LNCAP (cell line): ENCODE measurements at regions not wholly inside any gene's neighbourhood (a gene's known extent, or its start where the extent isn't known, plus 50 kb on each side); places are given as distances from the start of the nearest gene placed in this dataset.

ENCODE experiments used
- CTCF ChIP-seq: fragments of 450-650 bp; IDR thresholded peaks from 2 replicates; pipeline ENCODE4 v1.5.1; 2017; ENCODE audit warnings: mild to moderate bottlenecking

- no peak for TF ChIP-seq CTCF
Measured at GRCh38 chr2:18959200-18959599, 369.8 kb upstream of the NT5C1B start.

GRCh38 chr2:18957909-18958308 is 368.5 kb upstream of the NT5C1B start:
- no peak for TF ChIP-seq CTCF

GRCh38 chr2:18950361-18950851 is 361.0 kb upstream of the NT5C1B start:
- no peak for TF ChIP-seq CTCF

GRCh38 chr2:18949871-18950270 is 360.5 kb upstream of the NT5C1B start:
- no peak for TF ChIP-seq CTCF

GRCh38 chr2:18940184-18940583 is 350.8 kb upstream of the NT5C1B start:
- TF ChIP-seq CTCF, result no peak

- no peak for TF ChIP-seq CTCF
Measured at GRCh38 chr2:18934886-18935285, 345.5 kb upstream of the NT5C1B start.

- TF ChIP-seq CTCF, result no peak
Measured at GRCh38 chr2:18932853-18933252, 343.5 kb upstream of the NT5C1B start.

- TF ChIP-seq CTCF, result no peak
Measured at GRCh38 chr2:18930971-18931370, 341.6 kb upstream of the NT5C1B start.
